AG08395 (cell line): ENCODE measurements at regions not wholly inside any gene's neighbourhood (a gene's known extent, or its start where the extent isn't known, plus 50 kb on each side); places are given as distances from the start of the nearest gene placed in this dataset.

Experiments used
- DNase-seq: peaks from one replicate; pipeline ENCODE4 v3.0.0; 2012; ENCODE audit warnings: mixed read lengths, low spot score

DNA sequence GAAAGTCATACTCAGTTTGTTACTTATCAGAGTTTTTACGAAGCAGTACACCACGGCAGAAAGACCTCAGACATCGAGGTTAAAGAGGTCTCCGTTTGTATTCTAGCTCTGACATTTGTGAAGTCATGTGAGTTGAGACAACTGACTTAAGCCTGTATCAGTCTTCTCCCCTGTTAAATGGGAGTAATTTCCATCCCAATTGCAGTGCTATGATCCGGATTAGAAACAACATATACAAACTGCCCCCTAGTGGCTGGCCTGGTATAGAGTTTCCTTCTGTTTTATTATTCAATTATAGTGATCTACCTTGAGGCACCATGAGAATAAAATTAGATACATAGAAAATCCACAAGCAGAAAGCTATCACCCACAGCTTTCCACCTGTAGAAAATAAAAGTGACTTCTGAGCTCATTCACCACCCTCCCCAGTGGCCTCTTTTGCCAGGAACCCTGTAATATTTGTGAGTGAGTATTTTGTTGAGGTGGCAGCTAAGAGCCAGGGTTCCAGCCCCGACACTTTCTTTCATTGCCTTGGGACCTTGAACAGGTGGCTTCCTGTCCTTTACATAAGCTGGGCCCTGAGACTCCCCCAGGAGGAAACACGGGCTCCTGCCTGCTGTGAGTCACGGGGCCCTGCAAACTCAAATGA, 607.2 kb upstream of the MGMT start:
- DNase-seq = peak; percentile 27

- no peak for DNase-seq
These were observed 606.5 kb upstream of the MGMT start for GRCh38 chr10:128860574-128860973.

DNA sequence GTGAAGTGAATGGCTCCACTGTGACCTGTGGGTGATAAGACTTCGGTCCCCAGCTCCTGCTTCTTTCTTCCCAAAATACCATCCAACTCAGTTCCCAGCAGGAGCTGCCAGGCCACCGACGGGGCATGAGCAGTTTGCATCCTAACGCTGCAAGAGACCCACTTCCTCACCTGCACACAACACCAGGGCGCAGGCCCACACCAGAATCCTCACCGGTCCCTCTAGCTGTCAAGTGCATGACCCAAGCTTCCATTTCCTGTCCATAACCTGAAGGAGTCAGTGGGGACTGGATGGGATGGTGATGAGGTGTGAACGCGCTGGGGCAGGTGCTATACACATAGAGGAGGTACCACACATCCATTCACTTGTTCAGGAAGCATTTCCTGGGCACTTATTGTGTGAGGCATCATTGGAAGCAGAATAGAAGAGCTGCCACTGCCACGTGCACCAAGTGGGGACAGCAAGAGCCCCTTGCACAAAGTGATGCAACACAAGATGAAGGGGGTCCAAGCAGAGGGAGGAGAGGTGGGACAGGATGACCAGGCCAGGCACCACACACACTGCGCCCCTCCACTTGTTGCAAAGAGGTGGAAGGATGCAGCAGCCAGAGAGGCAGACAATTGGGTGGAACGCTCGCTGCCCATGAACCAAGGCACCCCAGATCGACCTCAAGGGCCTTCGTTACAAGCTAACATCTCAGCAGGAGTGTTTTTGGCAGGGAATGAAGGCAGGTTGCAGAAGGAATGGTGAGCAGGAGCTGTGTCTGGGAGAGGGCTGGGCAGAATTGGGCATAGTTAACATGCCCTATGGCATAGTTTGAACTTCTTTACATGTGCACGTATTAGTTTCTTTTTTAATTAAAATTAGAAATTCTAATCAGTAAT, 605.8 kb upstream of the MGMT start:
- no peak for DNase-seq

- no peak for DNase-seq
These were observed 603.6 kb upstream of the MGMT start for GRCh38 chr10:128863411-128863810.

GRCh38 chr10:128863823-128864405, 603.1 kb upstream of the MGMT start:
- DNase-seq = no peak

- no peak for DNase-seq
These were observed 602.3 kb upstream of the MGMT start for GRCh38 chr10:128864554-128865295.

DNA sequence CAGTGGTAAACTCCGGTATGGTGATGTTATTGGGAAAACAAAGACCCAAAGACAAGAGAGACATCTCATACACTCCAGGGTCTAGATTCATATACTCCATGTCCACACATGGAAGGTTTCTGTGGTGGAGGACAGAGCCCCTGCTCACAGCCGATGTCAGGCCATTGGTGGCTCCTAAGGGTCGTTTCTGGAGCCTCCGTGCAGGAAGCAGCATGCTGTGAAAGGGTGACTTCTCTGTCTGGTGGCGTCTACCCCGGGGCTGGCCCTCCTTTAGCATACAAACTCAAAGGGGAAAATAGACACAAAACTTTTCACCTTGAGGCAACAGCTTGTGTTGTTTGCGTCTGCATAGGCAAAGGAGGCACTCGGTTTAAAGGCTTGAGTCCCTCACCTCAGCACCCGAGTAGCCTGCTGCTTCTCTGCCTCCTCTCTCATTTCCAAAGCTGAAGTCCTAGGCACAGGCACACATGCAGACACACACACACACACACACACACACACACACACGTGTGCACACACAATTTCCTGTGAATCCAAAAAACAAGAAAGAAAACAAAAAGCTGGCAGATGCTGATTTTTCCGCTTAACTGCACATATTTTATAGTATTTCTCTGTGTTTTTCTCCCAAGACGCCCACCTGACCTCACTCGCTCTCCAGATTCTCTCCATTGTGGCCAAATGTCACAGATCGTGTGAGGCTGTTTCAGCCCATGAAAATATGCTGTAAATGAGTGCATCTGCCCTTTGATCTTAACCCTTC, 601.4 kb upstream of the MGMT start:
- no peak for DNase-seq

- no peak for DNase-seq
These were observed 600.5 kb upstream of the MGMT start for GRCh38 chr10:128866551-128866950.

DNA sequence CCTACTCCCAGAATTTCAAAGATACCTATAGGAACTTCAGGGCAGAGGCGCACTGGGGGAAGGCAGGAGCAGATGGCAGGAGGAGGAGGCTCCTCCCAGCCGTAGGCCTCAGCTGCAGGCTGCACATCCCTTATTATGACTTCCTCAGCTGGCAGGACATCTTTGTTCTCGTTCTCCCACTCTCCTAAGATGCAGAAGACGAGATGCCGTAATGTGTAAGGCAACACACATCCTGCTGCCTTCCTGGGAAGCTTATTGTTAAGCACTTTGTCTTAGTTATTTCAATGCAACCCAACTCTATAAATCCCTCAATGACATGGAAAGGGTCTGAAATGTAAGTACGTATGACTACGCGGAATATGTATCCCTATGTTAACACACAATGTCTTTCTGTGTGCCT, 599.8 kb upstream of the MGMT start:
- DNase-seq = no peak

- no peak for DNase-seq
These were observed 599.2 kb upstream of the MGMT start for GRCh38 chr10:128867819-128868218.

DNA sequence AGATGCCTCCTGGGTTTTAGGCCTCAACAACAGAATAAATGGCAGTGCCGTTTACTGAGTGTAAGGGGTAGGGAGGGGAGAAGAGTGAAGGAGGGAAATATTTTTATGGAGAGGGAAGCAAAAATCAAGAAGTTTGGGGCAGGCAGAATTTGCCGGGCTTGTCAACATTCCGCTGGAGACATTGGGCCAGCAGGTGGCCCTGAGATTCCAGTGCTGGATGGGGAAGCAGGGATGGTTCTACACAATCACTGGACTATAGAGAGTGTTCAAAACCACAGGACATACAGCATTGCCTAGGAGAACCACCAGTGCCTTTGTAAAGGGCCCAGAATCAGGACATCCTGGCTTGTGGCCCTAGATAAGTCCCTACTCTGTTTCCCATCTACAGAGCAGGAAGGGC, 598.6 kb upstream of the MGMT start:
- DNase-seq = no peak

- no peak for DNase-seq
These were observed 597.8 kb upstream of the MGMT start for GRCh38 chr10:128869101-128869749.

DNA sequence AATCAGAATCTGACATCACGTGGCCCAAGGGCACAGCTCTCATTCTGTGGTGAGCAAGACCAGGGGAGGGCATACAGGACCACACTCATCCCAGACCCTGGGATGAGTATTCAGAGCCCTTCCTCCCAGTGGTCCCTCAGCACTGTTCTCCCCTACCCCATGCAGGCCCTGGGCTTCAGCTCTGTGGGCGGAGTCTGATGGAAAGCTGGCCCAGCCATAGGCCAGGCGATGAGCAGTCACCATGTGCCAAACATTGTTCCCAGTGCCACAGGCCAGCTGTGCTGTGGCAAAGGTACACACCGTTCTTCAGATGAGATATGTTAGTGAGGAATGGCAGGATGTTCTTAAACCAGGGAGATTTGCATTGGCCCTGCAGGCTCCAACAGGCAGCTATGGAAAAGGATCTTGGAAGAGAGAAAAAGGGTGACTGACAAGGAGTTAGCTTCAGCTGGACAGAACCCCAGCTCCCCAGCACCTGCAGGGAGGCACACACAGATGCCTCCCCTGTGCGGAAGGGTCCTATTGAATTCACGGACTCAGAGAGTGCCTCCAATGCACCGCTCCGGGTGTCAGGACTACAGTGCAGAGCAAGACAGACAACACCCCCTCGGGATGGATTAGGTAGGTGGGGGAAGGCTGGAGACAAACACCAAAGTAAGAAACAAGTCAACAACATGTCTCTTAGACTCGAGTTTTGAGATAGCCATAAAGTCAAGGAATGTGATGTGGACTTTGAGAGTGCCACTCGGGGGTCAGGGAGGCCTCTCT, 596.0 kb upstream of the MGMT start:
- no peak for DNase-seq

DNA sequence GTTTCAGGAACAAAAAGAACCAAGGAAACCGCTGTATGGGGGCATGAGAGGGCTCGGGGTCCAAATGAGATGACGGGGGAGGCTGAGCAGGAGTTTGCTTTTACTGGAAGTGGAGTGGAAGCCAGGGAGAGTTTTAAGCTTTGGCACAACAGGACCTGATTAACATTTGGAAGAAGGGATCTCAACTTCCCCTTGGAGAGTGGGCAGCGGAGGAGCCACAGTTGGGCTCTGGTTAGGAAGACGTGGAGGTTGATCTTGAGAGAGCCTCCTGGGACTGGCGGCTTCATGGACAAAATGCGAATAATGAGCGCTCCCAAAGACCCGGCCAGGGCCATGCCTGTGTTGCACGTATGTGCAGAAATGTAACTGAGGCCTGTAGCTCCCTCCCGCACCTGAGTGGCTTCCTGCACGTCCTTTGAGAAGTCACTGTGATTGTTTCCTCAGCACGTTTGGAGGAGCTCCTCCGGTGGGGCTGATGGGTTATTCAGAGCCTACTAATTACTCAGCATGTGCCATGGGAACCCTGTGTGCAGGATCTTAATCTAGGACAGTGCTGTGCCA, 595.3 kb upstream of the MGMT start:
- no peak for DNase-seq

- no peak for DNase-seq
These were observed 593.5 kb upstream of the MGMT start for GRCh38 chr10:128873411-128874054.

DNA sequence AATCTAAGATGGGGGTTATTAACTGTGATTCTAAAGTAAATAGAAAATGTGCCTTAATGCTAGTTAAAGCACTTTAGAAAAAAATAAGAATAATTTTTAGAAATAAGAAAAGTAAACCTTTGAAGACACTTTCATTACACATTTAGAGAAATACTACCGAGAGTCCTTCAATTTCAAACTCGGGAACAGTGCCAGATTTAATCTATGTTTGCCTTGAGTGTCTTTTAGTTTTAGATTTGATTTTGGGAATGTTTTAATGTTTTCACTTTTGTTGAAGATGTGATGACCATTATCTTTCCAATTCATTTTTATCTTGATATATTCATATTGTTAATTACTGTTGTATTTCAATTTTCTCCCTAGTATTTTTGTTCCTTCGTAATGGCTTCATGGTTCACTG, 592.7 kb upstream of the MGMT start:
- DNase-seq = no peak

- peak; percentile 48 for DNase-seq
These were observed 591.9 kb upstream of the MGMT start for GRCh38 chr10:128875030-128875744.

DNA sequence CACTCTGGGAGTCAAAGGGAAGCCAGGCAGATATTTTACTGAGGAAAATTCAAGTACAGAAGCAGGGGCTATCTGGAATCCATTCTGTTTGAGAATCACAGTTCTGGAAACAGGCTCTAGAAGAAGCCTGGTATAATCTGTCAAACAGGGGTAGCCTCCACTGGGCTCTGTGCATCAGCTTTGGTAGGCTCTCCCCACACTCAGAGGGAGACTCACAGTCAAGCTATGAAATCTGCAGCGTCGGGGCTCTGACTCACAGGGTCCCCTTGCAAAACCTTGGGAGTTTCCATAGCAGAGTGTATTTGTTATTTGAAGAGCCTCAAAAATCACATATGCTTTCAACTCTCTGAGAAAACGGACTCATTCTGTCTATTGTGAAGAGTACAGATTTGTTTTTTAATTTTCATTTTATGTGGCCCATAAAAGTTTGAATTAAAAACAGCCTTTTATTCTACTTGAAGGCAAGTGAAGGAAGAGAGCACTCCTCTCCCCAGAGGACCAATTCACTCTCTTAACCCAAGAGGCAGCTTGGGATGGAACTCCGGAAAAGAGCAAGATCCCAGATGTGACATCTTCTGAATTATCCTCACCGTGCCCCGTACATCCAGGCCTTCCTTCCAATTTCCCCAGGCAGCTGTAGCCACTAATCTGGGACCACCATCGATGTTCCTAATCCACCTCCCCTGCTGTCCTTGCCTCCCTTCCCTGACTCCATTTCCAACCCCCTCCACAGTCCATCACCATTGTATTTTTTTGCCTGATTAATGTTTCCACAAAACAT, 590.9 kb upstream of the MGMT start:
- DNase-seq = peak; percentile 87
